Lung (tissue), 11 donors: ENCODE measurements at regions not wholly inside any gene's neighbourhood (a gene's known extent, or its start where the extent isn't known, plus 50 kb on each side); places are given as distances from the start of the nearest gene placed in this dataset.

Experiments
- ATAC-seq: fragments of 200-7000 bp; cut with Tn5 transposase; one replicate; pipeline ENCODE4 v1.9.1; 2020; ENCODE audit warnings: moderate number of reproducible peaks; ENCODE audit not compliant: insufficient read depth, low FRiP score
- DNase-seq, 3 donors: peaks; one replicate each; pipeline ENCODE4 v3.0.0-alpha.2; 2013 to 2017
- H3K27ac ChIP-seq, 2 donors: one replicate each; pipeline ENCODE4 v1.5.1; 2013; ENCODE audit warnings: mild to moderate bottlenecking in 2 of 2, moderate library complexity in 2 of 2, control low read depth in 1 of 2, inconsistent platforms in 1 of 2, low read depth in 1 of 2, low read length in 1 of 2
- H3K27me3 ChIP-seq, 3 donors: one replicate each; pipeline ENCODE4 v1.5.1; 2013; ENCODE audit warnings: low read length in 2 of 3; ENCODE audit not compliant: control insufficient read depth in 3 of 3, insufficient read depth in 3 of 3
- H3K36me3 ChIP-seq, 4 donors: one replicate each; pipeline ENCODE4 v1.5.1; 2013; ENCODE audit warnings: low read length in 4 of 4, mild to moderate bottlenecking in 1 of 4, moderate library complexity in 1 of 4; ENCODE audit not compliant: control insufficient read depth in 4 of 4, insufficient read depth in 4 of 4
- H3K4me1 ChIP-seq, 5 donors: one replicate each; pipeline ENCODE4 v1.5.1; 2013; ENCODE audit warnings: low read length in 5 of 5, mild to moderate bottlenecking in 2 of 5, moderate library complexity in 1 of 5; ENCODE audit not compliant: control insufficient read depth in 5 of 5, insufficient read depth in 5 of 5
- H3K4me3 ChIP-seq: one replicate; pipeline ENCODE4 v1.5.1; 2013; ENCODE audit warnings: mild to moderate bottlenecking, control low read depth, moderate library complexity
- H3K9ac ChIP-seq, 2 donors: one replicate each; pipeline ENCODE4 v1.5.1; 2013; ENCODE audit warnings: low read length in 2 of 2, control low read depth in 1 of 2; ENCODE audit not compliant: insufficient read depth in 1 of 2
- H3K9me3 ChIP-seq, 4 donors: one replicate each; pipeline ENCODE4 v1.5.1; 2013; ENCODE audit warnings: low read length in 3 of 4, mild to moderate bottlenecking in 1 of 4, moderate library complexity in 1 of 4; ENCODE audit not compliant: control insufficient read depth in 4 of 4, insufficient read depth in 3 of 4
- CTCF ChIP-seq: IDR thresholded peaks from 2 replicates; pipeline ENCODE4 v1.5.1; 2012; ENCODE audit warnings: mild to moderate bottlenecking; ENCODE audit errors: control extremely low read depth, extremely low read depth
- WGBS, 2 donors: extraction: QIAGEN DNeasy Blood & Tissue Kit; methylation state at CpG; one replicate each; pipeline ENCODE4 v1.1.7; 2013; 5-methylcytosine and 5-hydroxymethylcytosine counted together
- donor health status: control.
- donor health status: control.
- donor health status: Bipolar disorder and iron deficiency.
- donor health status: healthy.
- donor health status: DM: yes; HTN: yes; CAD: no.

GRCh38 chr20:52817511-52817910, 154.6 kb upstream of the TSHZ2 start:
- Histone ChIP-seq H3K4me3 (no peak overlapping the region), H3K27me3 (no peaks in the 10 kb centered on the region), H3K4me1 (peaks cover 0 to 7% (median 0%) of the 10 kb centered on the region in 5 donors), H3K9me3 (no peaks in the 10 kb centered on the region), H3K36me3 (no peaks in the 10 kb centered on the region), H3K9ac (no peak overlapping the region), H3K27ac (no peak overlapping the region)
- ATAC-seq (no peak), DNase-seq (no peak)
- WGBS, 2 donors = 77 to 91% methylated on average over 1 of the region's 1 CpG
- no peak for TF ChIP-seq CTCF

DNA sequence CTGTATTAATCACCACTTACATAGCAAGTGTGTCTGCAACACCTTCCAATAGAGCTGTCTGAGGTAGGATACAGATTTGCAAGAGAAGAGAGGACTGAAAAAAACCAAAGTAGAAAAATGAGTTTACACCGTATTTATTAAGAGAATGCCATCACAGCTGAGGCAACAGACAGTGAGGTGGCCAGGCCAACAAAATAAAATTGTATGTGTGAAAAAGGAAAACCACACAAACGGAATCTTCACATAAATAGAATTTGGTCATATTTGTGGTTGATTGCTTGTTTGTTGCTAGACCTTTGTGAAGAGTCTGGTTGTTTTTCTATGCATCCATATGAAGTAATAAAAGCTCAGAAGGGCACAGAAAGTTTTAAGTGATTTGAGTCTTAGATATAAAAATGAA, 157.8 kb upstream of the TSHZ2 start:
- Histone ChIP-seq H3K4me1 (peaks cover 0 to 7% (median 0%) of the 10 kb centered on the region in 5 donors), H3K27ac (no peak overlapping the region), H3K36me3 (no peaks in the 10 kb centered on the region), H3K4me3 (no peak overlapping the region), H3K9me3 (no peaks in the 10 kb centered on the region), H3K9ac (no peak overlapping the region), H3K27me3 (no peaks in the 10 kb centered on the region)
- ATAC-seq = no peak
- 79 to 82% methylated on average over 2 of the region's 2 CpGs for WGBS, 2 donors
- no peak for DNase-seq
- no peak for TF ChIP-seq CTCF

DNA sequence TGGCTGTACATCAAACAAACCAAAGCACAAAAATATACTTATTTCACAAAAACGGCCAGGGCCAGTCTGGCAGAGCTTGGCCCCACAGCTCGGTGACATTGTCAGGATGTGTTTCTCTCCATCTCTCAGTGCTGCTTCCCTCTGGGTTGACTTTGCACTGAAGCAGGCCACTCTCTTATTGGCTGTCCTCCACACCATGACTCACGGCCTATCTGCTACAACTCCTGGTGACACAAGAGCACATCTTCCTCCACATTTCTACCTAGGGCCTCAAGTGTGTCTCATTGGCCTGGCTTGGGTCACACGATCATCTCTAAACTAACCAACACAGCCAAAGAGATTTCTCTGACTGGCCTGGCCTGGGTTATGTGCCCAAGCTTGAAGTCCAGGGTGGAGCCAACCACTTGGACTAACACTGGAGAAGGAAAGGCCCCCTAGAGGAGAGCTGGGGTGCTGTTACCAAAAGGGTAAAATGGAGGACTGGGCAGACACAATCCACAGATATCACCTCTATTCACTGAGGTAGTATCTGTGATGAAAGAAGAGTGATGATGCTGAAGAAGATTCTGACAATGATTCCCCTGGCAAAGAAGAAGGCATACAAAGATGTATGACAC, 159.8 kb upstream of the TSHZ2 start:
- Histone ChIP-seq H3K9ac (no peak overlapping the region), H3K4me1 (peaks cover 0 to 7% (median 0%) of the 10 kb centered on the region in 5 donors), H3K9me3 (no peaks in the 10 kb centered on the region), H3K27me3 (no peaks in the 10 kb centered on the region), H3K27ac (no peak overlapping the region), H3K4me3 (no peak overlapping the region), H3K36me3 (no peaks in the 10 kb centered on the region)
- TF ChIP-seq CTCF = no peak
- DNase-seq (no peak), ATAC-seq (no peak)
- 91 to 94% methylated on average over 4 of the region's 4 CpGs for WGBS, 2 donors

DNA sequence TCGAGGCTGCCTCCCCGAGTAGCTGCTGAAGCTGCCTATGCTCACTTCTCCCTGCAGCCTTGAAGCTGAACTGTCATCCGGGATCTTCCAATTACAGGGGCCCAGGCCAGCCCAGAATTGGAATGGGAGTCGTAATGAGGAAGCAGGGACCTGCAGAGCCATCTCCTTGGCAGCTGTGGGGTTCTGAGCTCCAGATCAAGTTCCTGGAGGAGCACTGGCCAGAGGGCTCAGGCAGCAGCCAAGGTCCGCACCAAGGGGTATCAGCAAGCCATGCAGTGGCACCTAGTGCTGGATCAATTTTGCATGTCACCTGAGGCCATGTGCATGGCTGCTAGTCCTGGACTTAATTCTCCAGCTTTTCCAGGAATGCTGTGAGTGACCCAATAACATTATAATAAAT, 163.2 kb upstream of the TSHZ2 start:
- no peaks in the 10 kb centered on the region for H3K36me3 ChIP-seq
- no peak for TF ChIP-seq CTCF
- WGBS, 2 donors = 75 to 83% methylated on average over 5 of the region's 5 CpGs

More for the DNA sequence above, 163.2 kb upstream of the TSHZ2 start:
- Histone ChIP-seq H3K9me3 (no peaks in the 10 kb centered on the region), H3K4me1 (peaks cover 0 to 16% (median 0%) of the 10 kb centered on the region in 5 donors), H3K4me3 (no peak overlapping the region), H3K27me3 (no peaks in the 10 kb centered on the region), H3K9ac (no peak overlapping the region), H3K27ac (no peak overlapping the region)
- no peak for ATAC-seq
- no peak for DNase-seq
